Islet of Langerhans (tissue), 1 donor: ENCODE measurements at regions not wholly inside any gene's neighbourhood (a gene's known extent, or its start where the extent isn't known, plus 50 kb on each side); places are given as distances from the start of the nearest gene placed in this dataset.

ENCODE experiments used
- FAIRE-seq: peaks from one replicate; lab custom pipeline; 2011; peaks lifted over from hg19 to GRCh38; lab: Jason Lieb, UNC

DNA sequence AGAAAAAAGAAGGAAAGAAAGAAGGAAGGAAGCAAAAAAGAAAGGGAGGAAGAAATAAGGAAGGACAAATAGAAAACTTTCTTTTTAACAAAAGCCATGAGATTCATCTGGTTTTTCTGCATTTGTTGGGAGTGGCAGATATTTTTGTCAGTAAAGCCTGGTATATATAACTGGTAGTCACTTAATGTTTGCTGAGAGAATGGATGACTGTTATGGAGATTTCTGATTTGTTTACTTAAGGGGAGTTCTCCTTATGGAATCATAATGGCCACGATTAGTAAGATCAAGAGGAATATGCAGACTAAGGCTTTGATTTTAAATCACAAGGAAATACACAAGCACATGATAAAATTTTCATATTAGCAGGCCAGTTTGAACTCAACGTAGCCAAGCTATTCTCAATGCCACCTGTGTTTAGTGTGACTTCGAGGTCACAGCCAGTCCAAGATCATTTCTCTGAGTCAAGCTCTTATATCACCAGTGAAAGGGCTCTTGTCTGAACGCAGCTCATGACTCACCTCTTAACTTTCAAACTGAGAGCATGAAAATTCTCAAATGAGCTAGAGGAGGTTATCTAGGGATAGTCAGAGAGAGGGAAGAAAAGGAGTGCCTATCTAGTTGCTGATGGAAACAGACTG, 445.1 kb upstream of the ZMIZ1 start:
- peak; percentile 93 for FAIRE-seq

DNA sequence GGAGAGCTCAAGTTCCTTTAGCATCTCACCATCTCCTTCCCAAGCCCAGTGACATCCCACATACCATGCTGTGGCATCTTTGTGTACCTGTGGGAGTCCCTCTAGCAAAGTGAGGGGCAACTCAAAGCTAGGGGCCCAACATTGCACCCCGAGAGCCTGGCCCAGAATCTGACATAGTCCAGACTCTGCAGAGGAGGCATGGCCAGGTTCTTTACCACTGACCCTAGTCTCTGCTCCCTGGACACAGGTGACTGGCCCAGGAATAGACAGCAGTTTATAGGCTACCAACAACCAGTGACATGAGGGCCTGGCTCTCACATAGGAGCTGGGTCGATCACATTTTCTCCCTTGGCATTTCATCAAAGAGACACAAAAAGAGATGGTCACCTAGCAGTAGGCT, 444.0 kb upstream of the ZMIZ1 start:
- FAIRE-seq, result no peak

DNA sequence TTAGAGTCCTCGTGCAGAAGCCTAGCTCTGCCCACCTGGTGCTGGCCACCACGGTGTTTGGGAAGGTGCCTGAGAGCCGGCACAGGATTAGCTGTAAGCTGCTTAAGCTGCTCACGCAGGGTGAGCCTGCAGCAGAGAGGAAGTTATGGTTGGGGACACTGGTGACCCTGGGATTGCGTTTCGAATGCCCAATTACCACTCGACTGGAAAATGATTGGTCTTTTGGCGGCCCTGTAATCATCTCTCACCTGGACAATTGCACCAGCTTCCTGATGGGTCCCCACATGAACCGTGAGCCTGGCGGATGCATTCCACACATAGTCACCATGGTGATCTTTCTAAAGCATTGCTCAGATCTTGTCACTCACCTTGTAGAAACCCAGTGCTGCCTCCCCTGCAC, 442.3 kb upstream of the ZMIZ1 start:
- no peak for FAIRE-seq

DNA sequence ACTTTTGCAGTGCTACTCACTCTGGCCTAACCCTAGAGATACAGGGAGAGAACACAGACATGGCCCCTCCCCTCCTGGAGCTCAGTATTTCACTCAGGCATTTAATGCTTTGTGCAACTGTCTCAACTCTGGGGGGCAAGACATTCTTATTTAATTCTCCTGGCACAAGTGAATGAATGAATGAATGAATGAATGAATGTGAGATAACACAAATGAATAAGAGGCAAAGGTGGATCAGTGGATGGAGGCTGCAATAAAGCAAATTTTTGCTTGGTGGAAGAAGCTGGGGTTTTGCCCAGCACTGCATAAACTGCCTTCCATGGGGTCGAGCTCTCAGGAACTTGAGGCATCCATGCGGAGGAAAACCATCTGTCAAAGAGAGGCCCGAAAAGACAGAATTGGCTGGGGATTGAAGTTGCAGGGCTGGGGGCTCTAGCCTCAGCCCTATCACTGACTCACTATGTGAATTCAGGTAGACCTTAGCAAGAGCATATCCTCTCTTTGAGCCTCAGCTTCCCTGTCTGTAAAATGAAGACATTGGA, 441.4 kb upstream of the ZMIZ1 start:
- no peak for FAIRE-seq

DNA sequence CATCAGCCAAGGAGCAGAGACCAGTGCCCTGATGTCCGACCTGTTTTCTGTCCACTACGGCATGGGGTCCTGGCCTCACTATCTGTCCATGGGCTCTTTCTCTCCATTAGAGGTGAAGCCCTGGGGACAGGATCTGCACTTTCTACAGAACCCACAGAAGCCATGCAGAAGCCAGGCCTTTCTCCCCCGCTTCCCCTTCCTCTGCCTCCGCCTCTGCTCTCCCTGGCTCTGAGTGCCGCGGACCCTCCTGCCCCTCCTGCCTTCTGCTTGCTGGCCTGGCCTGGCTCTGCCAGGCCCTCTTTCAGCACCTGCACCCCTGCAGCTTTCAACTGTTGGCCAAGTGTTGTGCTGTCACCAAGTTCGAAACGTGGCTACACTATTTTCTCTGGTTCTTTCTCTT, 439.8 kb upstream of the ZMIZ1 start:
- no peak for FAIRE-seq

DNA sequence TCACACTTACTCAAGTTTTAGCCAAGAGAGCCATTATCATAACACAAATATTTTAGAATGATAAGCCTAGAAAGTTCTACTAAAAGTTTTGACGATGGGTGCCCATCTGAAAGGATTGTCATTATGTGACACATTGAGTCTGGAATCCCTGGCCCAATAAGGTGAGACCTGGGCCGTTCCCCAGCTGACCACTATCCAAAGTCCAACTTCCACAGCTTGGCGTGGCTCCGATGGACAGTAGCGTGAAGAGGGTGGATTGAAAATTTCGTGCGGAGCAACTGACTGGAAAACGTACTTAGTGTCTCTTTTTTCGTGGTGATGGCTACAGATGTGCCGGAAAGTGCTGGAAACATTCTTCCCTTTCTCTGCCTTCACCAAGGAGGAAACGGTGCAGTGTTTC, 439.0 kb upstream of the ZMIZ1 start:
- FAIRE-seq, result no peak

DNA sequence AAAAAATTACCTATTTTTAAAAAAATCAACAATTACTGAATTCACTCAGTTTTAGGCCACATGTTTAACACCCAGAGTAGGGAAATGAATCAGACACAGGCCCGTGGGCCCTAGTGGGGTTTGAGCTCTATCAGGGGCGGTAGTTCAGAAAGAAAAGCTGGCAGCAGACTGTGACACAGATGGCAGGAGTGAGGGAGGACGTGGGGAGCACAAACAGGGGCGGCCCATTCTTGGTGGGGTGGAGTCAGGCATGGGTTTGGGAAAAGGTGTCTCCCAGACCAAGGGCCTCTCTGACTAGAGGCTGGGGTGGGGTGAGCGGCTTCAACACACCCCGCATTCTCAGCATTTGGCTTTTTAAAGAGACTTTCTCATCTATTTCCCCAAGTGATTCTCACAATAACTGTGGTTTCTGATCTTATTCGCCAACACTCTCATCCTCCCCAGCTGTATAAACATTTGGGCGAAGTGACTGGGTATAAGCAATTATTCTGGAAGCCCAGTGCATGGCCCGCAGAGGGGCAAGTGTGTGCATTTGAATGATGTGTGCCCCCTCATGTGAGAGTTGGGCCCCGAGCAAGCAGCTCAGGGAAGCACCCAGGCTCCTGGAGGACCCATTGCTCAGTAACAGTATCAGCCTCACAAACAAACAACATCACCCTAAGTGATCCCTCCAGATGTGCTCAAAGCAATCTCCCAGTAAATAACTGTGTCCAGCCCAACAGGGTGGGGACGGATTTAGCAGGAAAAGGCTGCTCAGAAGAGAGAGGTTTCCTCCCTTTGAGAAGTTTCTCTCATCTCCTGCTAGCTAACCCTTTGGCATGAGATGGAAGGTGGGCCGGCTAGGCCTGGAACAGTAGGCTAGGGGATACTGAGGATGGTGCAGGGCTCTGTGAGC, 437.6 kb upstream of the ZMIZ1 start:
- FAIRE-seq, result no peak

DNA sequence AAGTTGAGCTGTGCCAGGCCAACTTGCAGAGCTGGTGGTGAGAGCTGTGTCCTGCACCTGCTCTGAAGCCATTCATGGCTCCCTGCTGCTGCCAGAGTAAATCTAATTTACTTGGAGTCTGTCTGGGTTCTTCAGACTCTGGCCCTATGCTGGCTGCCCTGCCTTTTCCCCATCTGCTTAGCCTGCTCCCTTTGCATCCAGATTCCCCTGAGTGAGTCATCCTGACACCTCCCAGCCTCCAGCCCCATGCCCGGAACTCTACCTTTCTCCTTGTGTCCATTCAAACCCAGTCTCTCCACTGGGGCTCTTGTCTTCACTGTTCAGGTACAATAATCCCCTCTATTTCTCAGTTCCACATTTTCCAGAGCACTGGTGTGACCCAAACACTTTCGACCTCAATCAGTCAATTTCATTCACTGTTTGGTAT, 434.4 kb upstream of the ZMIZ1 start:
- FAIRE-seq, result no peak

DNA sequence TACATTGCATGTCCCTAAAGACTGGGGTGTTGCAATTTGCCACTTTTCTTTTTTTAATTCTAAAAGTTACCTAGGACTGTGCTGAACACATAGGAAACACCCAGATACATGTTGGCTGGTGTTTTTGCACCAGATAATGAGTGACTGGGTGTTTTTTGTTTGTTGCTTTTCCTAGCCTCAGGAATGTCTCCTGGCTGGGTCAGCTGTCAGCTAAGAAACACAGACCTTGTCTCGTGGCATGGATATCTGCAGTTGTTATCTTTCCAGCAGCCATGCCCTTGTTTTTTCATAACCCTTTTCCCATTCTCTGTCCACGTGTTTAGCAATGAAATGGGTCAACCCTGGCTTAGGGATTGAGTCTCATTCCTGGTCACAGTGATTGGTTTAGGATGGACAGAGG, 433.9 kb upstream of the ZMIZ1 start:
- no peak for FAIRE-seq

DNA sequence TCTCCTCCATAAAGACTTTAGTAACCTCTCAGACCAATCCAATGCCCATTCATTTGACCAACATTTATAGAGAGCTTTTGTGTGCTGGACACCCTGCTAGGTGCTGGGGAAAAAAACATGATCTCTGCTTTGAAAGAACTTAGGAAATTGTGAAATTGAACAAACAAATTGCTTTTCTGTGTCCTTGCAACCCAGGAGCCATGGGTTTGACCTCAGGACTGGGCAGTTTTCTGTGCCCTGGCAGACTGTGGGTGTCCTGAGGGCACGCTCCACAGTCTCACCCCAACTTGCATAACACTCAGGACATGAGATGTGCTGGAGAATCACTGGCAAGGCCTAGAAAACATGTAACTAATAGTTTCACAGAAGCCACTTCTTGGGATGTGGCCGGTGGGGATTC, 429.1 kb upstream of the ZMIZ1 start:
- FAIRE-seq, result no peak

DNA sequence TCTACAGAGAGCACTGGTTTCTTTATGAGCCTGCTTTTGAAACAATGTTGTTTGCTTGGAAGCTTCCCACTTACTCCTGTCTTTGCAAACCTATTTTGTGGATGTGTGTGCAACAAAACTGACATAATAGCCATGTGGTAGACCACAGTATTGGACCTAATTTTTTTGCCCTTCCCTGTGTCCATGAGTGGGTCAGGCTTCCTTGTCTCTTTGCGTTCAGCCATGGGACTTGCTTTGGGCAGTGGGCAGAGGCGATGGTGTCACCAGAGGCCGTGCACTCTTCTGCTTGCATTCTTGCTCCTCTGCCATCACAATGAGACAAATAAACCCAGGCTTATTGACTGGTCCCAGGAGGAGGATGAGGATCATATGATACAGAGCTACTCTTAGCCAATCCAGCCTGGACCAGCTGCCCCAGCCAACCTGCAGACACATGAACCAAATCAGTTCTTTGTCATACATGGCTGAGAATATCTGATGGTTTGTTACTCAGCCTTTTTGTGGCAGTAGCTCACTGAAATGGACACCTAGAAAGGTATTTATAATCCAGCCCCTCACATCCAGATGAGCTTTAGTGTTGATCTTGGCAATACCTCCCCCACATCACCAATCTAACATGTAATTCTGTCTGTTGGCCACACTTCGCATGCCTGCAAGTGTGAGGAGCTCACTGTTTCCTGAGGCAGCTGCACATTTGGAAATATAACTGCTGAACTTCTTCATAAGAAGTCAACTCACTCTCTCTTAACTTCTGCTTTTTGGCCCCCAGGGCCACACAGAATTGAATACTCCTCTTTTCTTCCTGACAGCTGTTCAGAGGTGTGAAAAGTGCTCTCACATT, 427.8 kb upstream of the ZMIZ1 start:
- FAIRE-seq, result no peak

DNA sequence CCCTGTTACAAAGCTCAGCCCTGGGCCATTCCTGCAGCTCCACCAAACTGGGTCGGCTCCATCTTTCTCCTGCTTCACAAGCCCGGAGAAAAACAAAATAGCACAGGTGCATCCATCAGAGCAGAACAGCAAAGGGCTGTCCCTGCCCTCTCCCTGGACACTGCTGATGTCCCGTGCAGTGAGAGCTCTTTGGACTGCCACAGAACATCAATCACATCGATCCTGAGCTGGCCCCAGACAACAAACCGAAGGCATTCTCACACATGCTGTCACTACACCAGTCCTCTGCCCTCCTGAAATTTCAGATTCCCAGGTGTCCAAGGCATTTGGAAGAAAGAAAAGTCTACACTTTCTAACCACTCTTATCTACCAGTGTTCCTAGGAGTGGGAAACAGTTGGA, 427.1 kb upstream of the ZMIZ1 start:
- no peak for FAIRE-seq

DNA sequence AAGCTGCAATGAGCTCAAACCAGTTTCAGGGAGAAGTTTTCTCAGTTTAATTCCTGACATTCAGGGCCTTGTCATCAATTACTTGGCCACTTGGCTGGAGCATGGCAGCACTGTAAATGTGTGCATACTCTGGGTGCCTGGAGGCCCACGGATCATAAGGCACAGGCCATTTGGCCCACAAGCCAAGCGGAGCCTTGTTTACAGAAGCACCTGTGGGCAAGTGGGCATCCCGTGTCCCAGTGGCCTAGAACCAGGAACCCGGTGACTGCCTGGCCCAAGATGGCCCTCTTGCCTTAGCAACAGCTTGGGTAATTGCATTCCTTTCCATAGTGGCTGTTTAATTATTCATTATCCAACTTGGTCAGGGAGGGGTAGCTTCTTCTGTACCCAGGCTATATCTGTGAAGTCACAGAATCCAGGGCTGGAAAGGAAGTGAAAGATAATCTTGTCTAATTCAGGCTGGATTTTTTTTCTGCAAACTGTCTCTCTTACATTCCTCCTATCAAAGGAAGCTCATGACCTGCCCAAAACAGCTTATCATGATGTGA, 426.4 kb upstream of the ZMIZ1 start:
- FAIRE-seq, result no peak

DNA sequence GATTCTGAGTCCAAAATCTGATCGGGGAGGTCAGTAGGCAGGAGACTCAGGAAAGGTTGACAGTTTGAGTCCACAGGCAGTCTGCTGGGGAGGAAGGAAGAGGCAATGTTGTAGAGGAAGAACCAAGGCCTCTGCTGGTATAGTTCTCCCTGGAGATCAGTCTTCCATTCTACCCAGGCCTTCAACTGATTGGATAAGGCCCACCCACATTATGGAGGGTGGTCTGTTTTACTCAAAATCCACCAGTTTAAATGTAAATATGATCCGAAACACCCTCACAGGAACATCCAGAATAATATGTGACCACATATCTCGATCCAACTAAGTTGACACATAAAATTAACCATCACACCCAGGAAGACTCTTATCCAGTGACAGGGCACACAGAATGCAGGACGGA, 425.3 kb upstream of the ZMIZ1 start:
- FAIRE-seq, result no peak

DNA sequence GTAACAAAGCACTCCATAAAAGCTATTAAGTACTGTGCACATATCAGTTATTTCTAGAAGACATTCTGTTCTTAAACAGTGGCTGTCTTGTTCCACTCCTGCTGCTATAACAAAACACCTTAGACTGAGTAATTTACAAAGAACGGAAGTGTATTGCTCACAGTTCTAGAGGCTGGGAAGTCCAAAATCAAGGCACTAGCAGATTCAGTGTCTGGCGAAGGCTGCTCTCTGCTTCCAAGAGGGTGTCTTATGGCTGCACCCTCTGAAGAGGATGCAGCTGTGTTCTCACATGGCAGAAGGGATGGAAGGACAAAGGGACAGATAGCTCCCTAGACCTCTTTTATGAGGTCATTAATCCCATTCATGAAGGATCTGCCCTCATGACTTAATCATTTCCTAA, 424.2 kb upstream of the ZMIZ1 start:
- no peak for FAIRE-seq

DNA sequence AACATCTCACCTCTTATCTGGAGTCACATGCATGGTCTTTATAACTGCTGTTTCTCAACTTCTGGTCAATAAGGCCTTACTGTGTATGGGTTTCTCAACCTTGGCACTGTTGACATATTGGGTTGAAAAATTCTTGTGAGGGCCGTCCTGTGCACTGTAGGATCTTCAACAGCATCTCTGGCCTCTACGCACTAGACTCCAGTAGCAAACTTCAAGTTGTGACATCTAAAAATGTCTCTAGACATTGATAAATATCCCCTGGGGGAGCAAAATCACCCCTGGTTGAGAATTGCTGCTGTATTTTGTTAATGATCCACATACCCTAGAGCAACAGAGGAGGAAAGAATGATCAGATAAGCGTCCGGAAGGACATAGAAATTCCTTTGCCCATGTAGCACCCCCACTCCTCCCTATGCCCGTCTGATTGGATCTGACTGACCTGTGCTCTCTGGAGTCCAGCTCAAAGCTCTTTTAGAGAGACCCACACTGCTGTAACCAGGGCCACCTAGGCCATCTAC, 423.5 kb upstream of the ZMIZ1 start:
- no peak for FAIRE-seq

DNA sequence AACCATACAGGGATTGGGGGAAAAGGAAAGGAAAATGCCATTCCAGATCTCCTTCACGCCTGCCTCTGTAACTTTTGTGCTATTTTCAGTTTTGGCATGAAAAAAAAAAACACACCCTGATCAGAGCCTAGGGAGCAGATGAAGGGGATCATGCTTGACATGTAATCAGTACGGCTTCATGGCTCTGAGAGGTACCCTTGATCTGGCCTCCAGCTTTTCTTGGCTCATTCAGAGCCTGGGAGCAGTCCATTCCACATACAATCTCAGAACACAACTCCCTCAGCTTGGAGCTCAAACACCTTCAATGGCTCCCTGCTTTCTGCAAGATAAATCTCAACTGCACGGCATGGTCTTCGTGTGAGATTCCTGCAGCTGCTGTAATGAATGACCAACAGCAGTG, 422.8 kb upstream of the ZMIZ1 start:
- no peak for FAIRE-seq

DNA sequence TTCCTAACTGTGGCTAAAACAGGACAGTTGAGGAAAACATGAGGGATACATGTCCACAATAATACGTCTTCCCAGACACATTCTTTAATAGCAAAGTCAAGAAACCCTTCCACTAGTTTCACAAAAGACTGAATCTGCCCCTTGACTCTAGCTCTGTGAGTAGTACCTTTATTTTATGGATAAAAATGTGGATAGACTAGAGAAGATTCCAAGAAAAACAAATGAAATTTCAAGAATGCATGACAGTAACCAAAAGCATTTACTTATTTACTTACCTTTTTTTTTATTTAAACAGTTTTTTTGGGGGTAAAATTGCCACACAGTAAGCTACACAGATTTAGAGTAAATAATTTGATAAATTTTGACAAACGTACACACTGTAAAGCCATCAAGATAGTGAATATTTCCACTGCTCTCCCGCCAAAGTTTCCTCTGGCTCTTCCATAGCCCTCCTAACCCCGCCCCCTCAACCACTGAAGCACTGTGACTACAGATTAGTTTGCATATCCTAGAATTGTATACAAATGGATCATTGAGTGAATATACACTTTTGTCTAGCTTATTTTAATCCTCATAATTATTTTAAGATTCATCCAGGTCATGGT, 420.4 kb upstream of the ZMIZ1 start:
- no peak for FAIRE-seq

DNA sequence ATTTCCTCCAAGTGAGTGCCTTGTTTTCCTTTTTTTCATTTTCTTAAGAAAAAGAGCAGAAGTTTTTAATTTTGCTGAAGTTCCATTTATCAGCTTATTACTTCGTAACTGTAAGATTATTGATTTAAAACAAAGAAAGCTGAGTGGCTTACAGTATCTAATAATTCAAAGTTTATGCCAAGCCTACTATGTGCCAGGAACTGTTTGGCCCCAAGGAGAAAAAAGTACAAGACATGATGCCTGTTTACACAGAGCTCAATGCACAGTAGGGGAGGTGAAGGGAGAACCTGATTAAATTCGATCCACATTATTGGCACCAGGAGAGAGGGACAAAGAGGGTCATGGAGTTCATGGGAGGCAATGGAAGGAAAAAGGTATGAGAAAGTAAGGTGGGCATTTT, 419.3 kb upstream of the ZMIZ1 start:
- FAIRE-seq, result no peak

DNA sequence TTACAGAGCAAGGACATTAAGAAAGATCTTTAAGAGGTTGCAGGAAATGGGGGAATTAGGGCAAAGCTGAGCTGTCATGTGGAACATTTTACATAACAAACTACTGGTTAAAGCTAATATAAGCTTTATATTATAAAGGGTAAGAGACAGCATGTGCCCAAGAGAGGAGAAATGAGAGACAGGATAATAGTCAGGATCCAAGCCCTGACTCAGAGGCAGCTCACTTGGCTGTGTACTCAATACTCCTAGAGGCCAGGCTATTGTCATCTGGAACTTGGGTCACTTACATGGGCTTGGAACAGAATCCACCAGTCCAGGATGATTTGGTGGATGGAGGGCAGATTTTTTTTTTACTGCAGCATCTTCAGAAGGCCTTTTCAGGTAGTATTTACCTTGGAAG, 418.6 kb upstream of the ZMIZ1 start:
- no peak for FAIRE-seq

DNA sequence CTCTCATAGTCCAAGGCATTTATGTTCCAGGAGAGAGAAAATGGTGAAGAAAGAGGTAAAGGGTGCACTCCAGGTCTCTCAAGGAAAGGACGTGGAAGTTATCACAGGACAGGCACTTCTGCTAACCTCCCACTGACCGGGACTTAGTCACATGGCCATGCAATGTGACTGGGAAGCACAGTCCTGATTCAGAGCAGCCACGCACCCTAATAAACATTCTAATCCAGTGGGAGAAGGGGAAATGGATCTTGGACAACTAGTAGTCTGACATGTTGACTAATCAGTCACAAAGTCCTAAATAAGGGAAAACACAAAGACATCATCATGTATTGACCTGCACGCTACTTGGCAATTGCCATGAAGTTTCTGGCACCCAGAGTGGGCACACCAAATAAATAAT, 417.5 kb upstream of the ZMIZ1 start:
- no peak for FAIRE-seq

DNA sequence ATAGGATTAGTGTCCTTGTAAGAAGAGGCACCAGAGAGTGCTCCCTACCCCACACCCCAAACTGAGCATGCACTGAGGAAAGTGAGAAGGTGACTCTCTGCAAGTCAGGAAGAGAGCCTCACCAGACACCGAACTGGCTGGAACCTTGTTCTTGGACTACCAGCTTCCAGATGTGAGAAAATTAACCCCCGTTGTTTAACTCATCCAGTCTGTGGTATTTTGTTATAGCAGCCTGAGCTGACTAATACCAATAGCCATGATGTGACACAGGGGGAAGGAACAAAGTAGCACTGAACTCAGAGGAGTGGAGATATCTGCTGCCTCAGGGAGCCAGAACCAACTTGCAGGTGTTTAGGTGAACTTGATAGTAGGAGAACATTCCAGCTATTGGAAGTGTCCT, 415.2 kb upstream of the ZMIZ1 start:
- FAIRE-seq, result no peak
